Tibial nerve (tissue), 3 donors: ENCODE measurements at regions not wholly inside any gene's neighbourhood (a gene's known extent, or its start where the extent isn't known, plus 50 kb on each side); places are given as distances from the start of the nearest gene placed in this dataset.

Experiments
- POLR2A ChIP-seq, 2 donors: fragments of 450-650 bp; IDR thresholded peaks; one replicate each; pipeline ENCODE4 v1.6.1; 2017; ENCODE audit warnings: antibody characterized with exemption in 2 of 2, mild to moderate bottlenecking in 2 of 2, moderate library complexity in 2 of 2
- TF ChIP-seq, protein P1 (sequence below), 5 experiments: fragments of 200-600 bp in 3 of 5; fragments of 450-650 bp in 2 of 5; sonication (generic) in 3 of 5; IDR thresholded peaks; one replicate each; pipeline ENCODE4 v1.5.1; 2016 to 2019; ENCODE audit warnings: antibody characterized with exemption in 5 of 5, mild to moderate bottlenecking in 3 of 5, moderate library complexity in 2 of 5

DNA sequence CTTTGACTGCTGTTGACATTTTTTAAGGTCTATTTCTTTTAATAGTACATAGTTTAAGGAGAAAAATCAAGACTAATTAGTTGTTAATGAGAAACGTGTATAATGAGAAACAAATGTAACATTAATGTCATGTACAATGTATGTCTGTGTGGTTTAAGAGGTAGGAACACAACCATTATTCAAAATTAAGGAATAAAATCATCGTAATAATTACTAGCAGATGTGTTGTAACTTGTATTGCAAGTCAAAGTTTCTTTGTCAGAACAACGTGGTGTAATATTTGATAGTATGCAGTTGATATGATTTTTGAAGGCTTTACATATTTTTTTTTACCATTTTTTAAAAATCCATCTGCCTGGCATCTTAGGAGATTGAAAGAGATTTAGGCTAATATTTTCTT lies 120.2 kb upstream of the ARRDC3 start:
- TF ChIP-seq, protein P1, sequence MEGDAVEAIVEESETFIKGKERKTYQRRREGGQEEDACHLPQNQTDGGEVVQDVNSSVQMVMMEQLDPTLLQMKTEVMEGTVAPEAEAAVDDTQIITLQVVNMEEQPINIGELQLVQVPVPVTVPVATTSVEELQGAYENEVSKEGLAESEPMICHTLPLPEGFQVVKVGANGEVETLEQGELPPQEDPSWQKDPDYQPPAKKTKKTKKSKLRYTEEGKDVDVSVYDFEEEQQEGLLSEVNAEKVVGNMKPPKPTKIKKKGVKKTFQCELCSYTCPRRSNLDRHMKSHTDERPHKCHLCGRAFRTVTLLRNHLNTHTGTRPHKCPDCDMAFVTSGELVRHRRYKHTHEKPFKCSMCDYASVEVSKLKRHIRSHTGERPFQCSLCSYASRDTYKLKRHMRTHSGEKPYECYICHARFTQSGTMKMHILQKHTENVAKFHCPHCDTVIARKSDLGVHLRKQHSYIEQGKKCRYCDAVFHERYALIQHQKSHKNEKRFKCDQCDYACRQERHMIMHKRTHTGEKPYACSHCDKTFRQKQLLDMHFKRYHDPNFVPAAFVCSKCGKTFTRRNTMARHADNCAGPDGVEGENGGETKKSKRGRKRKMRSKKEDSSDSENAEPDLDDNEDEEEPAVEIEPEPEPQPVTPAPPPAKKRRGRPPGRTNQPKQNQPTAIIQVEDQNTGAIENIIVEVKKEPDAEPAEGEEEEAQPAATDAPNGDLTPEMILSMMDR (IDR thresholded peaks at IDR 0.05): no peak
- no peak for TF ChIP-seq POLR2A (IDR thresholded peaks at IDR 0.05)
